ENCODE measurements at regions not wholly inside any gene's neighbourhood (a gene's known extent, or its start where the extent isn't known, plus 50 kb on each side); places are given as distances from the start of the nearest gene placed in this dataset.
"Not testable (repeated sequence)": the region's sequence is repeated elsewhere in the genome, so short reads cannot be mapped to it uniquely, and the experiment has no call there.

- Mint-ChIP-seq H3K9me3 (peaks cover 0 to 4% (median under 1%) of the 10 kb centered on the region in 5 donors), H3K27ac (no peak overlapping the region), H3K4me1 (no peaks in the 10 kb centered on the region), H3K27me3 (peaks cover 0 to 4% of the 10 kb centered on the region in 2 donors), H3K4me3 (no peak overlapping the region), H3K36me3 (no peaks in the 10 kb centered on the region)
- ChIA-PET POLR2A (no interaction called here), CTCF (no interaction called here)
- Histone ChIP-seq H3K27ac (ENCODE audit: low read depth, low read length) (no peak overlapping the region), H3K4me3 (ENCODE audit: low read length) (no peak overlapping the region), H3K36me3 (ENCODE audit: insufficient read depth, low read length) (no peaks in the 10 kb centered on the region), H3K9me3 (ENCODE audit: low read length) (no peaks in the 10 kb centered on the region), H3K27me3 (ENCODE audit: insufficient read depth, low read length, poor library complexity, severe bottlenecking) (no peaks in the 10 kb centered on the region), H3K4me1 (ENCODE audit: insufficient read depth, low read length) (no peaks in the 10 kb centered on the region)
- no peak for DNase-seq
Observed at GRCh38 chr5:169385636-169386035, 84.7 kb upstream of the SLIT3 start.

- H3K36me3 Mint-ChIP-seq: no peaks in the 10 kb centered on the region
- Histone ChIP-seq H3K4me1 (ENCODE audit: insufficient read depth, low read length) (no peaks in the 10 kb centered on the region), H3K4me3 (ENCODE audit: low read length) (no peak overlapping the region), H3K36me3 (ENCODE audit: insufficient read depth, low read length) (no peaks in the 10 kb centered on the region), H3K9me3 (ENCODE audit: low read length) (no peaks in the 10 kb centered on the region), H3K27me3 (ENCODE audit: insufficient read depth, low read length, poor library complexity, severe bottlenecking) (no peaks in the 10 kb centered on the region), H3K27ac (ENCODE audit: low read depth, low read length) (no peak overlapping the region)
- peaks cover 0 to 7% (median 4%) of the 10 kb centered on the region in 5 donors for H3K9me3 Mint-ChIP-seq
- no peak overlapping the region for H3K4me3 Mint-ChIP-seq
- peaks cover 0 to 4% of the 10 kb centered on the region in 2 donors for H3K27me3 Mint-ChIP-seq
- H3K27ac Mint-ChIP-seq: no peak overlapping the region
- H3K4me1 Mint-ChIP-seq: no peaks in the 10 kb centered on the region
- ChIA-PET CTCF (no interaction called here), POLR2A (no interaction called here)
- no peak for DNase-seq
Observed at GRCh38 chr5:169384661-169385060, 83.7 kb upstream of the SLIT3 start.

GRCh38 chr5:169374761-169375160, 73.8 kb upstream of the SLIT3 start:
- Mint-ChIP-seq H3K27ac (no peak overlapping the region), H3K4me3 (no peak overlapping the region), H3K27me3 (peaks cover 0 to 6% of the 10 kb centered on the region in 2 donors), H3K36me3 (no peaks in the 10 kb centered on the region), H3K9me3 (peaks cover 3 to 10% (median 4%) of the 10 kb centered on the region in 5 donors), H3K4me1 (no peaks in the 10 kb centered on the region)
- no peaks in the 10 kb centered on the region for H3K36me3 ChIP-seq (ENCODE audit: insufficient read depth, low read length)
- H3K27ac ChIP-seq (ENCODE audit: low read depth, low read length): no peak overlapping the region
- no peak overlapping the region for H3K4me3 ChIP-seq (ENCODE audit: low read length)
- ChIA-PET CTCF (no interaction called here), POLR2A (no interaction called here)
- H3K27me3 ChIP-seq (ENCODE audit: insufficient read depth, low read length, poor library complexity, severe bottlenecking): no peaks in the 10 kb centered on the region
- DNase-seq: no peak
- H3K4me1 ChIP-seq (ENCODE audit: insufficient read depth, low read length): no peaks in the 10 kb centered on the region
- no peaks in the 10 kb centered on the region for H3K9me3 ChIP-seq (ENCODE audit: low read length)

GRCh38 chr5:169374111-169374510, 73.2 kb upstream of the SLIT3 start:
- Mint-ChIP-seq H3K4me1 (no peaks in the 10 kb centered on the region), H3K4me3 (no peak overlapping the region), H3K27me3 (peaks cover 0 to 6% of the 10 kb centered on the region in 2 donors), H3K27ac (no peak overlapping the region), H3K36me3 (no peaks in the 10 kb centered on the region), H3K9me3 (peaks cover 3 to 14% (median 4%) of the 10 kb centered on the region in 5 donors)
- DNase-seq: no peak
- POLR2A ChIA-PET: no interaction called here
- Histone ChIP-seq H3K4me1 (ENCODE audit: insufficient read depth, low read length) (no peaks in the 10 kb centered on the region), H3K4me3 (ENCODE audit: low read length) (no peak overlapping the region), H3K9me3 (ENCODE audit: low read length) (no peaks in the 10 kb centered on the region), H3K27me3 (ENCODE audit: insufficient read depth, low read length, poor library complexity, severe bottlenecking) (no peaks in the 10 kb centered on the region), H3K27ac (ENCODE audit: low read depth, low read length) (no peak overlapping the region), H3K36me3 (ENCODE audit: insufficient read depth, low read length) (no peaks in the 10 kb centered on the region)
- CTCF ChIA-PET: no interaction called here

- H3K27me3 ChIP-seq (ENCODE audit: insufficient read depth, low read length, poor library complexity, severe bottlenecking); H3K36me3 ChIP-seq (ENCODE audit: insufficient read depth, low read length); DNase-seq; H3K4me1 ChIP-seq (ENCODE audit: insufficient read depth, low read length); H3K27ac ChIP-seq (ENCODE audit: low read depth, low read length); H3K4me3 Mint-ChIP-seq; H3K27ac Mint-ChIP-seq; H3K36me3 Mint-ChIP-seq; CTCF ChIA-PET; H3K4me1 Mint-ChIP-seq; H3K4me3 ChIP-seq (ENCODE audit: low read length); H3K9me3 ChIP-seq (ENCODE audit: low read length); POLR2A ChIA-PET: not testable (repeated sequence)
- peaks cover 0 to 14% (median 4%) of the 10 kb centered on the region in 5 donors for H3K9me3 Mint-ChIP-seq
- H3K27me3 Mint-ChIP-seq: peaks cover 4 to 13% of the 10 kb centered on the region in 2 donors
Observed at GRCh38 chr5:169371801-169372200, 70.9 kb upstream of the SLIT3 start.

- CTCF ChIA-PET: no interaction called here
- POLR2A ChIA-PET: no interaction called here
- H3K27ac Mint-ChIP-seq: no peak overlapping the region
Observed at GRCh38 chr5:169369130-169369529, 68.2 kb upstream of the SLIT3 start.

GRCh38 chr5:169367861-169368260, 66.9 kb upstream of the SLIT3 start:
- ChIA-PET POLR2A (no interaction called here), CTCF (no interaction called here)
- no peak for DNase-seq
- H3K4me1 Mint-ChIP-seq: no peaks in the 10 kb centered on the region
- peaks cover 8 to 12% of the 10 kb centered on the region in 2 donors for H3K27me3 Mint-ChIP-seq
- H3K4me3 Mint-ChIP-seq: no peak overlapping the region
- no peak overlapping the region for H3K4me3 ChIP-seq (ENCODE audit: low read length)
- peaks cover 0 to 15% (median 4%) of the 10 kb centered on the region in 5 donors for H3K9me3 Mint-ChIP-seq
- H3K4me1 ChIP-seq (ENCODE audit: insufficient read depth, low read length): no peaks in the 10 kb centered on the region
- no peak overlapping the region for H3K27ac ChIP-seq (ENCODE audit: low read depth, low read length)
- H3K36me3 Mint-ChIP-seq: no peaks in the 10 kb centered on the region
- H3K9me3 ChIP-seq (ENCODE audit: low read length): no peaks in the 10 kb centered on the region
- no peaks in the 10 kb centered on the region for H3K36me3 ChIP-seq (ENCODE audit: insufficient read depth, low read length)
- no peak overlapping the region for H3K27ac Mint-ChIP-seq
- no peaks in the 10 kb centered on the region for H3K27me3 ChIP-seq (ENCODE audit: insufficient read depth, low read length, poor library complexity, severe bottlenecking)

More at GRCh38 chr5:169369130-169369529, 68.2 kb upstream of the SLIT3 start:
- Histone ChIP-seq H3K4me3 (ENCODE audit: low read length) (no peak overlapping the region), H3K4me1 (ENCODE audit: insufficient read depth, low read length) (no peaks in the 10 kb centered on the region), H3K36me3 (ENCODE audit: insufficient read depth, low read length) (no peaks in the 10 kb centered on the region), H3K9me3 (ENCODE audit: low read length) (no peaks in the 10 kb centered on the region), H3K27ac (ENCODE audit: low read depth, low read length) (no peak overlapping the region), H3K27me3 (ENCODE audit: insufficient read depth, low read length, poor library complexity, severe bottlenecking) (no peaks in the 10 kb centered on the region)
- H3K4me3 Mint-ChIP-seq: no peak overlapping the region
- peaks cover 10 to 12% of the 10 kb centered on the region in 2 donors for H3K27me3 Mint-ChIP-seq
- H3K9me3 Mint-ChIP-seq: peaks cover 0 to 15% (median 4%) of the 10 kb centered on the region in 5 donors
- H3K4me1 Mint-ChIP-seq: no peaks in the 10 kb centered on the region
- no peak for DNase-seq
- H3K36me3 Mint-ChIP-seq: no peaks in the 10 kb centered on the region

GRCh38 chr5:169357291-169357690, 56.4 kb upstream of the SLIT3 start:
- Histone ChIP-seq H3K4me1 (ENCODE audit: insufficient read depth, low read length) (no peaks in the 10 kb centered on the region), H3K36me3 (ENCODE audit: insufficient read depth, low read length) (no peaks in the 10 kb centered on the region), H3K4me3 (ENCODE audit: low read length) (no peak overlapping the region), H3K9me3 (ENCODE audit: low read length) (no peaks in the 10 kb centered on the region), H3K27me3 (ENCODE audit: insufficient read depth, low read length, poor library complexity, severe bottlenecking) (no peaks in the 10 kb centered on the region), H3K27ac (ENCODE audit: low read depth, low read length) (no peak overlapping the region)
- H3K27me3 Mint-ChIP-seq: peaks cover 5 to 28% of the 10 kb centered on the region in 2 donors
- H3K36me3 Mint-ChIP-seq: no peaks in the 10 kb centered on the region
- H3K4me3 Mint-ChIP-seq: no peak overlapping the region
- H3K4me1 Mint-ChIP-seq: no peaks in the 10 kb centered on the region
- no peak overlapping the region for H3K27ac Mint-ChIP-seq
- no peak for DNase-seq
- POLR2A ChIA-PET: no interaction called here
- CTCF ChIA-PET: no interaction called here
- H3K9me3 Mint-ChIP-seq: no peaks in the 10 kb centered on the region

GRCh38 chr5:169356811-169357210, 55.9 kb upstream of the SLIT3 start:
- Mint-ChIP-seq H3K36me3 (no peaks in the 10 kb centered on the region), H3K27me3 (peaks cover 5 to 28% of the 10 kb centered on the region in 2 donors), H3K4me1 (no peaks in the 10 kb centered on the region), H3K27ac (no peak overlapping the region), H3K9me3 (no peaks in the 10 kb centered on the region), H3K4me3 (no peak overlapping the region)
- ChIA-PET CTCF (no interaction called here), POLR2A (no interaction called here)
- Histone ChIP-seq H3K27ac (ENCODE audit: low read depth, low read length) (no peak overlapping the region), H3K9me3 (ENCODE audit: low read length) (no peaks in the 10 kb centered on the region), H3K4me3 (ENCODE audit: low read length) (no peak overlapping the region), H3K4me1 (ENCODE audit: insufficient read depth, low read length) (no peaks in the 10 kb centered on the region), H3K36me3 (ENCODE audit: insufficient read depth, low read length) (no peaks in the 10 kb centered on the region), H3K27me3 (ENCODE audit: insufficient read depth, low read length, poor library complexity, severe bottlenecking) (no peaks in the 10 kb centered on the region)
- no peak for DNase-seq

All from CD8-positive, alpha-beta memory T cell (primary cell).